H7 (cell line): ENCODE measurements at regions not wholly inside any gene's neighbourhood (a gene's known extent, or its start where the extent isn't known, plus 50 kb on each side); places are given as distances from the start of the nearest gene placed in this dataset.

ENCODE experiments used
- DNase-seq: peaks from one replicate; pipeline ENCODE4 v3.0.0; 2012
- H3K27me3 ChIP-seq: 2 replicates; pipeline ENCODE4 v1.6.0; 2011; ENCODE audit warnings: mild to moderate bottlenecking, low read length; ENCODE audit not compliant: control insufficient read depth, insufficient read depth
- H3K36me3 ChIP-seq: replicated peaks from 2 replicates; pipeline ENCODE4 v1.5.1; 2011; ENCODE audit warnings: low read length; ENCODE audit not compliant: control insufficient read depth, insufficient read depth
- H3K4me3 ChIP-seq: 2 replicates; pipeline ENCODE4 v1.5.1; 2011; ENCODE audit warnings: low read depth, mild to moderate bottlenecking, control low read depth, low read length, moderate library complexity; ENCODE audit not compliant: insufficient read depth

GRCh38 chr16:60491273-60491672 lies 1545.0 kb downstream of the CDH8 start:
- no peaks in the 10 kb centered on the region for H3K27me3 ChIP-seq
- no peaks in the 10 kb centered on the region for H3K36me3 ChIP-seq
- no peak overlapping the region for H3K4me3 ChIP-seq
- DNase-seq, result no peak

GRCh38 chr16:60485872-60486489 lies 1550.3 kb downstream of the CDH8 start:
- no peak for DNase-seq
- Histone ChIP-seq H3K27me3 (no peaks in the 10 kb centered on the region), H3K4me3 (no peak overlapping the region), H3K36me3 (no peaks in the 10 kb centered on the region)

GRCh38 chr16:60484901-60485300 lies 1551.3 kb downstream of the CDH8 start:
- DNase-seq, result no peak
- H3K4me3 ChIP-seq, result no peak overlapping the region
- H3K36me3 ChIP-seq, result no peaks in the 10 kb centered on the region
- no peaks in the 10 kb centered on the region for H3K27me3 ChIP-seq

DNA sequence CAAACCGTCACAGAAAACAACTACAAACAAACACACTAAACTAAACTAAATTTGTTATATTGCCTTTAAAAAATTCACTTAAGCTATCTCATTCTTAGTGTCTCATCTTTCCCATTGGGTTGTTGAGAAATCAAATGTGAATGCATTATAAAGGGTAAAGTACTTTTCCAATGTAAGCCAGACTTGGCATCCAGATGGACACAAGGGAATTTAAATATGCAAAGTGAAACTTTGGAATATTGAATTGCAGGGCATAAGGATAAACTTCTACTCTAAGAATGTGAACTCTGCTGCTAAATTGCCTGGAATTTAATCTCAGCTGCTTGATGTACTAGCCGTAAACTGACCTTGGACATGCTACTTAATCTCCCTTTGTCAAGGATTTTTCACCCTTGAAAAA lies 1554.6 kb downstream of the CDH8 start:
- Histone ChIP-seq H3K27me3 (no peaks in the 10 kb centered on the region), H3K4me3 (no peak overlapping the region), H3K36me3 (no peaks in the 10 kb centered on the region)
- no peak for DNase-seq

DNA sequence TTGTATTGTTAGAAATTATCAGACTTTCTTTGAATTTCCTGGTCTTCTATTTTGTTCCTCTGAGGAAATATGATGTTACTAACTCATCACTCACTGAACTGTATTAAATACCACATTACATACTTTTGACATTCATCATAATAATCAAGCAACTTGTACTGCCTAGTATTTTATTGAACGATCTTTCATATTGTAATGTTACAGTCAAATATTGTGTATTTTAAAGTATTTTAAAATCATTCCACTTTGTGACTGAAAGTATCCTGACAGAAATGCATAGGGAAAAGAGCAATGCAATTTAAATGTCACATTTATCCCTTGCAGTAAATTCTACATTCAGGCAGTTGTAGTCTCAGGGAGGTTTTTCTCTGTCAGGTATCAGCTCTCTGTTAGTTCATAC lies 1557.4 kb downstream of the CDH8 start:
- H3K36me3 ChIP-seq, result no peaks in the 10 kb centered on the region
- DNase-seq, result no peak
- H3K4me3 ChIP-seq, result no peak overlapping the region
- H3K27me3 ChIP-seq, result no peaks in the 10 kb centered on the region

DNA sequence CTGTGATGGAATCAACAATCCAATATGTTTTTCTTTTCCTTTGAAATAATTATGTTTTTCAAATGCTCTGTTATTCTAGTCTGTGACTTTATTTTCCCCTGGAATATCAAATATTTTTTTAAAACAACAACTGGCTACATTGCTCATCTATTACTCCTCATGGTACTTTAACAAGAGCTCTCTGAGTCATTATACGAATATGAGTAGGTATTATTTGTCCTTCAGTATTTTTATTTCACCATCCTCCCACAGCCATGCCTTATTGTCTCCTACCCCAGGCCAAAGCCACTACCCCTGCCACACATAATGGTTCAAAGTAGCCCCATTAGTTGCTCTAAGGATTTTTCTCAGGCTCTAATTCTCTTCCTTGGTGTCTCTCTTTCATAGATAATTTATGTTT lies 1572.3 kb downstream of the CDH8 start:
- Histone ChIP-seq H3K4me3 (no peak overlapping the region), H3K27me3 (no peaks in the 10 kb centered on the region), H3K36me3 (no peaks in the 10 kb centered on the region)
- DNase-seq, result no peak

- Histone ChIP-seq H3K27me3 (no peaks in the 10 kb centered on the region), H3K36me3 (no peaks in the 10 kb centered on the region), H3K4me3 (no peak overlapping the region)
- DNase-seq, result no peak
Observed at GRCh38 chr16:60459463-60459862, 1576.8 kb downstream of the CDH8 start.

DNA sequence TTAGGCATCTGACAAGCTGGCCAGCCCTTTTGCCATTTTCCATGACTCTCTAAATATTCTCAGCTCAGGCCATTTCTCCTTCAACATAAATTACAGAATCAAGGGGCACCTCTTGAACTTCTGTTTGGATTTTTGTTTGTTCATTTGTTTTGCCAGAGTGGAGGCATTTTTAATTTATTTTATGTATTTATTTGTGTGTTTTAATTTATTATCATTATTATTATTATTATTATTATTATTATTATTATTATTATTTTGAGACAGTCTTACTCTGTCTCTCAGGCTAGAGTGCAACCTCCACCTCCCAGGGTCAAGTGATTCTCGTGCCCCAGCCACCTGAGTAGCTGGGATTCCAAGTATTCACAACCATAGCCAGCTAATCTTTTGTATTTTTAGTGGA lies 1578.0 kb downstream of the CDH8 start:
- no peaks in the 10 kb centered on the region for H3K36me3 ChIP-seq
- no peak overlapping the region for H3K4me3 ChIP-seq
- DNase-seq, result no peak
- no peaks in the 10 kb centered on the region for H3K27me3 ChIP-seq

- no peak for DNase-seq
- H3K36me3 ChIP-seq, result no peaks in the 10 kb centered on the region
- no peaks in the 10 kb centered on the region for H3K27me3 ChIP-seq
- H3K4me3 ChIP-seq, result no peak overlapping the region
Observed at GRCh38 chr16:60452646-60453045, 1583.6 kb downstream of the CDH8 start.

DNA sequence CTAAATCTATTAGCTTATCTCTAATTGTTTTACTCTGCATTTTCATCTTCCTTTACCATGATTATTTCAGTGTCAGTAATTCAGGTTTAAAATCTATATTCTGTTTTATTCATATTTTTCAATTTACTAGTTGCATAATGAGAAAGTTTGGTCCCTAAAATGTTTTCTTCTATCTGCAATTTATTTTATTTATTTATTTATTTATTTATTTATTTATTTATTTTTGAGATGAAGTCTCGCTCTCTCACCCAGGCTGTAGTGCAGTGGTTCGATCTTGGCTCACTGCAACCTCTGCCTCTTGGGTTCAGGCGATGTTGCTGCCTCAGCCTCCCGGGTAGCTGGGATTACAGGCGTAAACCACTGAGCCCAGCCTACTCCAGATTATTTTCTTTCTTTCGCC lies 1597.3 kb downstream of the CDH8 start:
- Histone ChIP-seq H3K36me3 (no peaks in the 10 kb centered on the region), H3K4me3 (no peak overlapping the region), H3K27me3 (no peaks in the 10 kb centered on the region)
- DNase-seq, result no peak

GRCh38 chr16:60432472-60432871 lies 1603.8 kb downstream of the CDH8 start:
- H3K36me3 ChIP-seq, result no peaks in the 10 kb centered on the region
- no peaks in the 10 kb centered on the region for H3K27me3 ChIP-seq
- DNase-seq, result no peak
- H3K4me3 ChIP-seq, result no peak overlapping the region

- no peaks in the 10 kb centered on the region for H3K36me3 ChIP-seq
- no peak for DNase-seq
Observed at GRCh38 chr16:60419859-60420258, 1616.4 kb downstream of the CDH8 start.

DNA sequence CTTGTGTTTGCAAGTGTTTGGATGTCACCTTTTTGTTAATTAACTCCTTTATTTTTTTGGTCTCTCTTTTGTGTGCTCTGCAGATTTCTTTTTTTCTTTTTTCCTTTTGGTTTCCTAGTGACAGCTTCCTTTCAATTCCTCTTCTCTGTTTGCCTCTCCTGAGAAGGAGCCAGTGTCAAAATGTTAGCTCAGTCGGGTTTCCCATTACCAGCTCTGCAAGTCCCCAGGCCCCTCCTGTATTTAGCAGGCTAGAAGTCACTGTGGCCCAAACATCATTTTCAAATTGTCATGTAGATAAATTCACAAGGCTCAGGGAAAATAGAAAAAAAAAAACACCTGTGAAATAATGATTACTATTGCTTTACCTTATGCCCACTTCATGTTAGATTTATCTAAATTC lies 1621.6 kb downstream of the CDH8 start:
- H3K4me3 ChIP-seq, result no peak overlapping the region
- peak; percentile 19 for DNase-seq
- no peaks in the 10 kb centered on the region for H3K36me3 ChIP-seq
- H3K27me3 ChIP-seq, result no peaks in the 10 kb centered on the region

More at GRCh38 chr16:60419859-60420258, 1616.4 kb downstream of the CDH8 start:
- no peak overlapping the region for H3K4me3 ChIP-seq
- H3K27me3 ChIP-seq, result no peaks in the 10 kb centered on the region

DNA sequence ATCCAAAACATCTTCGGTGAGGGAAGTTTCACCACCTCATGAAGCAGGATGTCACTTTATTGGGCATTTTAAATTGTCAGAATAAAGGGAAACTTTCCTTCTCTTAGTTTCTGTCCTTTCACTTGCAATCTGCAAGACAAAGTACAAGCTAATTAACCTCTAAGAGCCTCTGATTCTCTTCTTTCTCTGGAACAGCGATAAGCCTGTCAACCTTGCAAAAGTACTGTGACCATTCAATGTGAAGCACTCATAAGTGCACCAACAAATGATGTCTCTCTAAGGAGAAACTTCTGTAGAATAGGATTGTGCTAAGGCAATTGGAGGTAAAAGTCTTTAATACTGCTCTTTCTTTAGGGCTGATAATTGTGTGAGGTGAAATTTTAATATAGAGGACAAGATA lies 1622.3 kb downstream of the CDH8 start:
- Histone ChIP-seq H3K27me3 (no peaks in the 10 kb centered on the region), H3K4me3 (no peak overlapping the region), H3K36me3 (no peaks in the 10 kb centered on the region)
- DNase-seq, result no peak

DNA sequence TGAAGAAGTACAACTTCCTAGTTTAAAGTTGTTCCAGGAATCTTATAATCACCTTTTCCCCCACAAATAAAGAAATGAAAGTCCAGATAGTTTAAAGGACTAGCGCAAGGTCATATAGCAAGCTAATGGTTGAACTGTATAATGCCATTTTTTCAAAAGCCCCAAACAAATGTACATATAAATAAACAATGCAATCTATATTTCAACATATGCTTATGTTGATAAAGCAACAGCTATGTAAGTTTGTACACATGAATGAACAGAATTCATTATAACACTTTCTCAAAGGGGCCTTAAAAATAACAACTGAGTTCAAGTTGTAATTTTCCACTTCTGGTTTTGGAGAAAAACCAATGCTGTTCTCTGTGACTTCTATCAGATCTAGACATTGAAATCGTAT lies 1628.6 kb downstream of the CDH8 start:
- no peak overlapping the region for H3K4me3 ChIP-seq
- H3K36me3 ChIP-seq, result no peaks in the 10 kb centered on the region
- no peak for DNase-seq
- no peaks in the 10 kb centered on the region for H3K27me3 ChIP-seq

GRCh38 chr16:60407034-60407433 lies 1629.2 kb downstream of the CDH8 start:
- no peaks in the 10 kb centered on the region for H3K36me3 ChIP-seq
- no peaks in the 10 kb centered on the region for H3K27me3 ChIP-seq
- no peak overlapping the region for H3K4me3 ChIP-seq
- DNase-seq, result no peak
